Activated CD8-positive, alpha-beta memory T cell treated with anti-CD3 and anti-CD28 coated beads for 1 hour (primary cell): ENCODE measurements at regions not wholly inside any gene's neighbourhood (a gene's known extent, or its start where the extent isn't known, plus 50 kb on each side); places are given as distances from the start of the nearest gene placed in this dataset.
"Not testable (repeated sequence)": the region's sequence is repeated elsewhere in the genome, so short reads cannot be mapped to it uniquely, and the experiment has no call there.

Experiments
- DNase-seq, 2 donors: peaks; one replicate each; pipeline ENCODE4 v3.0.0-alpha.2; 2020; ENCODE audit warnings: low read depth in 1 of 2; ENCODE audit errors: extremely low read depth in 1 of 2

DNA sequence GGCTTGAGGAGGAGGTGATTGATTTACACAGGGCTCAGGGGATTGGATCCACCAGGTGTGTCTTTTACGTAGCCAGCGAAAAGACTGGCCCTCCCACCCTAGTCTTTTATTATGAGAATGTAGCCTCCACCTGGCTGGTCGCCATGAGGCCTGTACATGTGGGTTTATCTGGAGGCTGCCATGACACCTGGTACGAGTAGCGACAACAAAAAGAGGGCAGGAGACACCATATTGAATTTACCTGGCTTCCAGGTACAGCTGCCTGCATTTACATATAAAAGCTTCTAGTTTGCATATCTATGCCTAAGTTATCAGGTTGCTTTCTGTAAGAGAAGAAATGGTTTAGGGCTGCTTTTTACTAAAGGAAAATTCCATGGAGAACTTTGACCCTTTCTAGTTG lies 1173.7 kb upstream of the SEMA6A start:
- no peak for DNase-seq

DNA sequence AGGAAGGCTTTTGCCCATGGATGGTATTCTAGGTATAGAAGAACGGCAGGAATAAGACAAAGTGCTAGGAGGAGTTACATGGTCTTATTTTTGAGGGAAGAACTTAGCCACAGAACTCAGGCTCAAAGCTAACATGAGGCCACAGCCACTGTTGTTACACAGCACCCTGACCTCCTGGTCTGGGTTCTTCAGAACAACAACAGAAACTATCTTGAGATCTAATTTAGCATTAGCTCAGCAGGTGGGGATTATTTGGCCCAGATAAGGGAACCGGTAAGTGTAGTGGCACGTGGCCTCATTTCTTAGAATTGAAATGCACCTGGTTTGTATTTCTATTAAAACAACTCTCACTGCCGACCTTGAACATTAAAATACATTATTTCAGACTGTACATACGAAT lies 1168.7 kb upstream of the SEMA6A start:
- DNase-seq, result no peak

DNA sequence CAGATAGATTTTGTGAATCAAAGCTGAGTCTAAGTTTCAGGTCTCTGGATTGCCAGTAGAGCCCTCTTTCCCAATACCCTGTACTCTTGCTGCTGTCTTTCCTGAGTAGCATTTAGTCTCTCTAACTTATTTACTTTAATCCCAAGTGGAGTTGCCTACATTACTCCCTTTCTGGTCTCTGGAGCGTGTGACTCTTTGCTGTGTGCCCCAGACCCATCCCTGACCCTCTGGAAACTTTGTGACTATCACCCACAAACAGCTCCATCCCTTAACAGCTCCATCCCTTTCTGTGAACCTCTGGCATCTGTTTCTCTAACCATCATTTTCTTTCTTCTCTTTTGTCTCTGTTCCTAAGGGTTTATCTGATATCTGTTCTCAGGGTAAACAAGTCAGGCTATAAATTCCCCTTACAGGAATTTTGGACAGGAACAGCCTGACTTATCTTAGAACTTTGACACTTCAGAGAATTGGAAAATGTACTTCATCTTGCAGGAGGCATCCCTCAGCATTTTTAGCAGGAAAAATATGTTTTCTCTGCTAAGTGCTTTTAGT lies 1167.1 kb upstream of the SEMA6A start:
- DNase-seq, result no peak

DNA sequence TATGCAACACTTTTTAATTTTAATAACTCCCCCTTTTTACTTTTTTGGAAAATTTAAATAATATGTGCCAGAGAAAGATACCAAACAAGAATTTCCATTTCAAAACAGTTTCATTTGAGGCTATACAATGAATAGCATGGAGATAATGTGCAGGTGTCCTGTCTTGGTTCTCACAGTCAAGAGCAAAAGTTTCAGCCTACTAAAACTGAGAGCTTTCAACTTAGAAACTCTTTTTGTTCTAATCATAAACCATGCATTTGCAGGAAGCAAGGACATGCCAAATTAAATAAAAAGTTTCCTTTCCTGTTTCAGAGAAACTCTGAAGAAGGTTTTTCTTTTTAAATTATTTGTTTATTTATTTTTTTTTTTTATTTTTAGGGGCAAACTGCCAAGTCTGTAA lies 1165.6 kb upstream of the SEMA6A start:
- no peak for DNase-seq

DNA sequence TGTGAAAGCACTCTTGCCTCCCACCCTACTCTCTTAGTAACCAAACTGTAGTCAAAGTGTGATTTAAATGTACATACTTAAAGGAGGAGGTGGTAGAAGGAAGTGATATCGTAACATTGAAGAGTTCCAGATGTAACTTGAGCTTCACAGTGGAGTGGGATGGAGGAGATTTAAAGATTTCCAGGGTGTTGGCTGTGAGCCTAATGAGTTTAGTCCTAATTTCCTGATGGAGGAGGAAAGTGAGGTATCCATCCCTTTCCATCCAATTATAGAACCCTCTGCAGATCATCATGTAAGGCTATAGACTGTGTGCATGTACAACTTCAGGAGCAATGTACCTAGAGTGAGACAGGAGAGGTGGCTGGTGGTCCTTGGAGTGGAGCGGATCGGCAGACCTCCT lies 1163.9 kb upstream of the SEMA6A start:
- no peak for DNase-seq

DNA sequence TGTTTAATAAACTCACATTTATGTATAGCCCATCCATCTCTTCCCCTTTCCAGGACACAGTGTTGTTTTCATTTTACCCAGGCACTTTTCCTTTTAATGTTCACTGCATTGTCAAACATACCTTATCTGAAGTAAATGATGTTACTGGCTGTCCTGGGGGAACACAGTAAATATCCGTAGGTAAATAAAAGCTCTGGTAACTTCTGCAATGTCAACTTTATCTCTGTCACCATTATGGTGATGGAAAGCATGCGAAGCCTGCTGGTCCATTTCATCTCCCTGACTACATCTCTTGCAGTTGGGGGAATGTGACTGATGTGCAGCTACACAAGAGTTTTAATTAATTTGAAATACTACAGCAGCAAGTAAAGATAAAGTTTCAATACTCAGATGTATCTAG lies 1162.1 kb upstream of the SEMA6A start:
- no peak for DNase-seq

DNA sequence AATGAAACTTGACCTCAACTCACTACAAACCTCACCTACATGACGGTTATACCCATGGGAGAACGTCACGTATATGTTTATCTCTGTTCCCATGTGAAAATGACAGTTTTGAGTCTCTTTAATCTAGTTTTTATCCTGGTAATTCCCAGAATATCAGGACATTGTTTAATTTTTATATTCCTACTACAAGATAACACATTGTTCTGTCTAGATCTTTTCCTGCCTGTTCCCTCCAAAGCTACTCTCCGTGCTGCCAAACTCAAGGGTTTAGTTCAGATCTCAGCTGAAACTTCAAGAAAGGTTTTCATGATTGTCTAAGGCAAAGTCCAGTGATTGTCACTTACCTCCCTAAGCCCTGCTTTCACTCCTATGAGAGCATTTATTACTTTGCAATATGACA lies 1159.4 kb upstream of the SEMA6A start:
- DNase-seq, result no peak

DNA sequence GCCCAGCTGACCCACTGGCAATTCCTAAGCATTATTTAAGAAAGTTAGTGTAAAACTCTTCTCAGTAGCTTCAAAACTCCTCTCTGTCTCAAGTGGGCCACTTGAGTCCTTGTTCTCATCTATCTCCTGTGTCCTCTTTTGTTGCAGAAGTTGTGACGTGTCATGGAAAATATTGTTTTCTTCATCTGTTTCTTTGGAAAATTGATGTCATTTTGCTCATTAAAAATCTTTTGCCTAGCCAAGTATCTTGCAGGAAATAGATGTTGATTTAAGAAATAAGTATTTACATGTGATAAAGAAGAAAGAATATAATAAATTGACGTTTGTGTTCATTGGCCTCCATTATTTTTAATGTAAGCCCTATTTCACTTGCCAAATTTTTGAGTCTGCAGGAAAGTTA lies 1158.4 kb upstream of the SEMA6A start:
- DNase-seq, result no peak

DNA sequence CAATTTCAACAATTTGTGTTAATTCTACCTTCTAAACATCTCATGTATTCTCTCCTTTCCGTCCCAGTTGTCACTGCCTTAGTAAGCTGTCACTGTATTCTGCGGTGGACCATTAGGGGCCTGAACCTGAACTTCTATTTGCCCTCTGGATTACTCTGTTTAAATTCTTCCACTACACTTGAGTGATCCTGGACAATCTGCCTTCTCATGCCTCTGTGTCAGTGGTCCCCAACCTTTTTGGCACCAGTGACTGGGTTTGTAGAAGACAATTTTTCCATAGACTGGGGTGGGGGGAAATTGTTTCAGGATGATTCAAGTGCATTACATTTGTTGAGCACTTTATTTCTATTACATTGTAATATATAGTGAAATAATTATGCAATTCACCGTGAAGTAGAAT lies 1157.6 kb upstream of the SEMA6A start:
- no peak for DNase-seq

DNA sequence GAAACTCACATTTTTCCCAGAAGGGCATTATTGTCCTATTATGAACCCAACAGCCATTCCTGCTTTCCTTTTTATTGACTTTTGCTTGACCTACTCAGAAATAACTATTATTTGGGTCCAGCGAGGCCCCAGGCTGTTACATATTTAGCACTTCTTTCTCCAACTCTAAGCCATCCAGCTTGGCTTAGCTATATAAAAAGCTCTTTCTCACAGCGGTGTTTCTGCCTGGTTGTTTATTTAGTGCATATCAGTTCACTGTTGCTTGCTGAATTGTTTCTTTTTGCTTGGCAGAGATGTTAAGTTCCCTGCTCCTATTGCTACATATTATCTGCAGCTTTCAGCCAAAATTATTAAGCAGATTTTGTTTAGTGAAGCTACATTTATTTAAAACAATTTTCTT lies 1156.8 kb upstream of the SEMA6A start:
- DNase-seq, result no peak

DNA sequence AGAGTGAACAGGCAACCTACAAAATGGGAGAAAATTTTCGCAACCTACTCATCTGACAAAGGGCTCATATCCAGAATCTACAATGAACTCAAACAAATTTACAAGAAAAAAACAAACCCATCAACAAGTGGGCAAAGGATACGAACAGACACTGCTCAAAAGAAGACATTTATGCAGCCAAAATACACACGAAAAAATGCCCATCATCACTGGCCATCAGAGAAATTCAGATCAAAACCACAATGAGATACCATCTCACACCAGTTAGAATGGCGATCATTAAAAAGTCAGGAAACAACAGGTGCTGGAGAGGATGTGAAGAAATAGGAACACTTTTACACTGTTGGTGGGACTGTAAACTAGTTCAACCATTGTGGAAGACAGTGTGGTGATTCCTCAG lies 1146.2 kb upstream of the SEMA6A start:
- DNase-seq, result not testable (repeated sequence)

DNA sequence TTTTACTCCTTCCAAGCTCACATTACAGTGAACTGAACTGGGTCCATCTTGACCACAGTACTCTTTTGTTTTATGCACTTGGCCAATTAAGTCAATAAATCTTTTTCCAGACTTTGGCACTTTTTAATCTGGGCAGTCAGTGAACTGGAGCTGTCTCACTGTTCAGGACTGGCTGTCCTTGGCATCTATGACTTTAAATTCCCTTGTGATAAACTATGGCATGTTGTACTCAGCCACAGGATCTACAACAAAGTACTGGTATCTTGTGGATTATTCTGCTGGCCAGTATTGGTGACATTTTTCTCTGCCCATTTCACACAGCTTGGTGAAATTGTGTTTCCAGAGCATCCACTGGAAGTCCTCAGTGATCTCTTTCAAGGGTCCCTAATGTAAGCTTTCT lies 1144.8 kb upstream of the SEMA6A start:
- DNase-seq, result no peak

DNA sequence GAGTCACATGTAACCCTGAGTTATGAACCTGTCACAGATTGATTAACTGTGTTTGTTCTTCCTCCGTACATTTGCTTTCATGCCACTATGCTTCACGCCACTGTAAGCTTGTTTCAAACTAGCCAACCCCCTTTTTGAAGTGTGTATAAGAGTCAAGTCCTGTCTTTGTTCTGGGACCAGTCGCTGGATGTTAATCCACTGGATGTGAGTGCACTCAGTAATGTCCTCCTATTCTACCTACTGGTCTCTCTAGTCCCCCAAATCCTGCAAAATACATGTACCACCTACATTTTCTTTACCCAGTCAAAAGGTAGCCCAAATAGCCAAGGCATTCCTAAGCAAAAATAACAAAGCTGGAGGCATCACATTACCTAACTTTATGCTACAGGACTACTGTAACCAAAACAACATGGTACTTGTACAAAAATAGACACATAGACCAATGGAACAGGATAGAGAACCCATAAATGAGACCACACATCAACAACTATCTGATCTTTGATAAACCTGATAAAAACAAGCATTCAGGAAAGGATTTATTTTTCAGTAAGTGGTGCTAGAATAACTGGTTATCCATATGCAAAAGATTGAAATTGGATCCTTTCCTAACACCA lies 1139.1 kb upstream of the SEMA6A start:
- DNase-seq, result no peak

DNA sequence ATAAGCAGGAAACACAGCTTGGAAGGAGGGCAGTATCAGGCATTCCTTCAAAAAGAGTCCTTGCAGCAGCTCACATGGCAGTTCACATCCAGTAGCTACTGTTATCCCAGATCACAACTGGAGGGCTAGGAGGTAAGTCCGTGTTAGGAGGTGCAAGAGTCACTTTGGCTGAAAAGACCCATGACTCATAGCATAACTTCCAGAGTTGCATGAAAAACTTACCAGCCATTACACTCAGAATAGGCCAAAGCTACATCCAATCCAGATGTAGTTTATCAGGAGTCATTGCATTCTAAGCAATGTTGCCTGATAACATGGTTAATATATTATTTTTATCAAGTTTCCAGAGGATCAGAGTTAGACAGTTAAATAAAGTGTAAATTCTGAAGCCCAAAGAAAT lies 1126.4 kb upstream of the SEMA6A start:
- no peak for DNase-seq

DNA sequence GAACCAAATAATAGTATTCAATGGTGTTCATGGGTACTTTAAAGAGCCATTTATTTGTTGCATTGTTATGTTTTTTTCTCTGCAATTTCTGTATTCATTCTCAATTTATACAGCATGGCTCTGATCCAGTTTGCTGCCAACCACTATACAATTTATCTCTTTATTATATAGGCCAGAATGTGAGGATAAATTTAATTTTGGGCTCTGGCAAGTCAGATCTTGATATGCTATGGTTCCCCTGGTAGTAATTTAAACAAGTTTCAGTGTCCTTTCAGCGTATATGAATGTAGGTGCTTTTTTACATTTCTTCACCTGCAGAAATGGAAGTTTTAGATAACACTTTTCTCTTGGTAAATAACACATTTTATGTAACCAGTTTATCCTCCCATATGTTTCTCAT lies 1118.0 kb upstream of the SEMA6A start:
- no peak for DNase-seq

DNA sequence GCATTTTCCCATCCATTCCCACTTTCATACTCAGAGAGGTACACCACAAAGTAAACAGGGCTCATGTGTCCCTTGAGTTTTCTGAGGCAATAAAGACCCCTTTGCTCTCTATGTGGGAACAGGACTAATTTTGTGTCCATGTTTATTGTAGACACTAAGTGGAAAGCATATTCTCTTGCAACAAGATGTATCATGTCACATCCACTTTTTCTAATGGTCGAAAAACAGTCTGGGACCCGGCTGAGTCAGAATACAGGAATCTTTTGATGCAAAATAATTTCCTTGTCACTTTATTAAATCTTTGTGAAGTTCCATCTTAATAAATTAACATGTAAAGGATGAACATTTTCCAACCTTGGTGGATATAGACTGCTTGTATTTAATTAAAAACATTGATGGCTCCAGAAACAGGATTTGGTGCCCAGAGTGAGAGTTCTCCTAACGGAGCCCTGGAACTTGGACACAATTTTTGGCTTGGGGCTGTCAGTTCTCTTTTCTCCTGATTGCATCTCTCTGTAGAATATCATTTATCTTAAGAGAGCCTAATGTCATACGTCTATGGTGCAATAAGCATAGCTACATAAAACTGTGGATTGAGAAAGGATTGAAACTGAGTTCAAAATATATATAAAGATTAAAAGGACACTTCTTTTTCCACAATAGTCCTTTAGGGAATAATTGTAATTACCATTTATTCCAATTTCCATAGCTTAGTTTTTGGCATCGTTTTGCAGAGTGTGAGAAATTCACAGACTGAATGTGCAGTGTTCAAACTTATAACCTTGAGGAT lies 1116.7 kb upstream of the SEMA6A start:
- no peak for DNase-seq

DNA sequence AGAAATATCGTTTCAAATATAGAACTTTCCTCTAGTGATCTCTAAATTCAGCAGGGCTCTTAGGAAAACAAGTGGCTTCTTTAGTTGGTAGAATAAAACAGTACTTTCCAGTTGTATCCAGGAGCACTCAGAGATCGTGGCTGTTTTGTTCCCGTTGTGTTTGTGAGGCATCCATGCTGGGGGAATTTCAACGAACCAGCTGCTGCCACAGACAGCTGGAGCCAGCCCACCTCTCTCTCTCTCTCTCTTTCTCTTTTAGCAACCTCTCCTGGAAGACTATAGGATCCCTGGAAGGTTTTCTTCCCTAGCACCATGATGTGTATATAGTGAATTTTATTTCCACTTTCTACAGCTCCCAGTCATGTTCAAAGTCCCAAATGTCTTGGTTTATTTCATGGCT lies 1116.0 kb upstream of the SEMA6A start:
- no peak for DNase-seq

DNA sequence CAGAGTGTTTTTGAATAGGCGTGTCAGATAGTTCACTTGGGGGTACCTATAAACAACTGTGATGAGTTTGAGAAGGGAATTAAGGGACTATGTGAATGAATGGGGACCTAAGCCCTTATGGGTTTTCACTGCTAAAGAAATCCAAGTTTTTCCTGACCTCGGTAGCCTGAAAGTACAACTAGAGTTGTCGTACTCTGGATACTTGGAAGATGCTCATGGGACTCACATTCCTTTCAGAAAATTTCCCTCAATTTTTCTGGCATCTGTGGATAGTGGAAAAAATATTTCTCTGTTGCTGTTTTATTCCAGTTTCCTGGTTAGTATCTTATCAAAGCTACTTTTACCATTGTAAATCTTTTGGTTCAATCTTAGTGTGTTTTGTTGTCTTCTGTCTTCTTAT lies 1112.3 kb upstream of the SEMA6A start:
- DNase-seq, result no peak

DNA sequence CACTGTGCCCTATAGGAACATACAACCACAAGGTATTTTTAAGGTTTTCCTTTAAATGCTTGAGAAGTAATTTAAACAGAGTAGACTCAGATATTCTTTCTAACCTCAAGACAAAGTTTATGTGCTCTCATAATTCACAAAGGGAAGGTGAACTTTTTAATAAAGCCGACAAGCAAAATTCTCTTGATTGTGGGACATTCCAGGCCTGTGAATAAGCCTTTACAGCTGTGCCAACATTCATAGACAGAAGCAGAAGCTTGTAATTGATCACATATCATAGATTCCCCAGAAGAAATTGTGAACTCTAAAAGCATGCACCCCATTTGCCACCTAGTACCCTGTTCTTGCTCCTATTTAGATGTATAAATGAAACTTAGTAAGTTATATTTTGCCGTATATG lies 1107.8 kb upstream of the SEMA6A start:
- no peak for DNase-seq

DNA sequence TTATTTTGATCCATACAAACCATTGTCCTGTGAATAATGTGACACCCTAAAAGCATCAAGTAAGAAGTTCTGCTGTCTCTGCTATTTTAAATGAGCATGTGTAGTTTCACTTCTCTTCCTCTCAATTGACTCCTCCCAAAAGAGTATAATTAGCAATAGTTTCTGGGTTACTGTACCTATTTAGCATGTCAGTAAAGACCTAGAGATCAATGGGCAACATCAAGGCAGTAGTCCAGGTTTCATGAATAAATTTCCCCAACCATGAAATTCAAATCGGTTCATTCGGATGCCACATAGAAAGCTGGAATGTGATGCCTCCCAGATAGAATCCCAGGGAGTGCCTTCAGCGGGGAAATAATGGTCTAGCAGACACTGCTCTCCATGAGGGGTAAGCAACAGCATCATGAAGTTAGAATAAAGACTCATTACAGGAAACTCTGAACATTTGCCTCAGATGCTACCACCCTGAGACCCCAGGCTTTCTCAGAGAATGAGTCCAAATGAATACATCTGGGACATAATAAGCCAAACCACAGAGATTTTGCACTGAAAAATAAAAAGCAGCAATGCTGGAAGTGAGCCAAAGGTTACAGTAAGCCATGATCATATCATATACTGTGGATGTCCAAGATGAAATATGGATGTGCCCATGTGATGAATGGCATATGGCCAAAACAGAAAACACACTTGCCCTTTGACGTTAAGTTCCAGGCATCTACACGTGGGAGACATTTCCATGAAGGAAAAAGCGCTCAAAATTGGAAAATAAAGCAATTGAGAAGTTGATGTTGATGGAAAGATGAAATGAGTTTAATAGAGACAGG lies 1107.0 kb upstream of the SEMA6A start:
- DNase-seq, result no peak

DNA sequence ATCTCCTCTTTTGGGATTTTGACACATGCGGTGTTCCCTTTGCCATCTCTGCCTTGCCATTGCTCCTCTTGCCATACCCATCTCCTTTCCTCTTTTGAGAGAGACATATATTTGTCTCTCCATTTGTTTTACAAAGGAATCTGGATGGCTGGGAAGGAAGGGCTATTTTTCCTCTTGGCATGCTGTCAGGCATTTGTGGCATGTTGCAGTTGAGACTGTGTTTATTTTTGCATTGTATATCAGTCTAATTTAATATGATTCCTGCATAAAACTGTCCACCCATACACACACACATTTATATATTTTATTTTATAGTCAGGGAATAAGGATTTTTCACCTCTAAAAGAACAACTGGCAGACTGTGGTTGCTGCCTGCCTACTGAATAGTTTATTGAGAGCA lies 1105.8 kb upstream of the SEMA6A start:
- no peak for DNase-seq

DNA sequence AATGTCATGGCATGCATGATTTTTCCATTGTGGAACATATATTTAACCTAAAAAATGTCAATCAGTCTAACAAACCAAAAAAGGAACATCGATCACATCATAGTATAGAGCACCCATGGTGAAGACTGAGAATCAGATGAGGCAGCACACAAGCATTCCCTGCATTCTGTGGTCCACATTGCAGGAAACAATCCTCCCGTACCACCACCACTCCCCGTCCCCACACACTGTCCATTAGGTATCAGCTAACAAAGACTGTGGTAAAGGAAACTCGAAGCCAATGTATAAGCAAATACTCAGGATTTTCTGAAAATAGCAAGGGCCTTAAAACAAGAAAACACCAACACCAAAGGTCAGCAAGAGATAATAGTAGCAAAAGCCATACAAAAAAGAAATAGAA lies 1104.4 kb upstream of the SEMA6A start:
- no peak for DNase-seq
